Nephron (organoid): ENCODE measurements at regions not wholly inside any gene's neighbourhood (a gene's known extent, or its start where the extent isn't known, plus 50 kb on each side); places are given as distances from the start of the nearest gene placed in this dataset.

Source experiments
- H3K27ac Mint-ChIP-seq, 3 experiments: 2 replicates each; pipeline ENCODE4 v1.8.0; 2020; ENCODE audit warnings: mixed read lengths in 3 of 3, mild to moderate bottlenecking in 2 of 3, moderate library complexity in 1 of 3
- H3K27me3 Mint-ChIP-seq: 2 replicates; pipeline ENCODE4 v1.8.0; 2021; ENCODE audit warnings: low read depth, mild to moderate bottlenecking, moderate library complexity, mixed read lengths
- H3K36me3 Mint-ChIP-seq: 2 replicates; pipeline ENCODE4 v1.8.0; 2020; ENCODE audit warnings: low read depth, mixed read lengths
- H3K4me1 Mint-ChIP-seq: 2 replicates; pipeline ENCODE4 v1.8.0; 2020; ENCODE audit warnings: mixed read lengths
- H3K4me3 Mint-ChIP-seq, 3 experiments: 2 replicates each; pipeline ENCODE4 v1.8.0; 2020; ENCODE audit warnings: mild to moderate bottlenecking in 3 of 3, mixed read lengths in 3 of 3, moderate library complexity in 2 of 3
- H3K9me3 Mint-ChIP-seq: 2 replicates; pipeline ENCODE4 v1.8.0; 2020; ENCODE audit warnings: mixed read lengths
- TF ChIP-seq, protein P1 (sequence below), 3 experiments: fragments of 200-600 bp; sonication (generic); IDR thresholded peaks; one replicate each; pipeline ENCODE4 v1.5.0; 2021; ENCODE audit warnings: antibody characterized with exemption in 3 of 3; ENCODE audit not compliant: unreplicated experiment in 3 of 3

DNA sequence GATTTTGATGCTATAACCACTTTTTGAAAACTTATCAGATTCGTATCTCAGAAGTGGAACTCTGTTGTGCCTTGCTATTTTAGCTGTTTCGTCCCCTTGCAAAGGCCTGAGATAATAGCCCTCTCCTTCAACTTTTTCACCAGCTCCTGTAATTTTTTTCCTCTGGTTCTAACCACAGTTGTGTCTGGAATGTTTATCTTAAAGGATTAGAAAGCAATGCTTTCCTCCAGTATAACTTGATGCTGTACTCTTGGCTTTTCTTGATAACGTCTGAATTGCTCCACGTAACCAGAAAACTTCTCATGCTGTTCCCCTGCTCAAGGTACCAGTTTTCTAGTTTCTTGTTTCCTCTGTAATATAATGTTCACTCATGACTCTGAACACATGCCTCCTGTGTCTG lies 209.4 kb downstream of the DTWD2 start:
- TF ChIP-seq, protein P1, sequence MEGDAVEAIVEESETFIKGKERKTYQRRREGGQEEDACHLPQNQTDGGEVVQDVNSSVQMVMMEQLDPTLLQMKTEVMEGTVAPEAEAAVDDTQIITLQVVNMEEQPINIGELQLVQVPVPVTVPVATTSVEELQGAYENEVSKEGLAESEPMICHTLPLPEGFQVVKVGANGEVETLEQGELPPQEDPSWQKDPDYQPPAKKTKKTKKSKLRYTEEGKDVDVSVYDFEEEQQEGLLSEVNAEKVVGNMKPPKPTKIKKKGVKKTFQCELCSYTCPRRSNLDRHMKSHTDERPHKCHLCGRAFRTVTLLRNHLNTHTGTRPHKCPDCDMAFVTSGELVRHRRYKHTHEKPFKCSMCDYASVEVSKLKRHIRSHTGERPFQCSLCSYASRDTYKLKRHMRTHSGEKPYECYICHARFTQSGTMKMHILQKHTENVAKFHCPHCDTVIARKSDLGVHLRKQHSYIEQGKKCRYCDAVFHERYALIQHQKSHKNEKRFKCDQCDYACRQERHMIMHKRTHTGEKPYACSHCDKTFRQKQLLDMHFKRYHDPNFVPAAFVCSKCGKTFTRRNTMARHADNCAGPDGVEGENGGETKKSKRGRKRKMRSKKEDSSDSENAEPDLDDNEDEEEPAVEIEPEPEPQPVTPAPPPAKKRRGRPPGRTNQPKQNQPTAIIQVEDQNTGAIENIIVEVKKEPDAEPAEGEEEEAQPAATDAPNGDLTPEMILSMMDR (IDR thresholded peaks at IDR 0.05; ENCODE audit: unreplicated experiment in 3 of 3), result no peak
- H3K4me3 Mint-ChIP-seq, result no peak overlapping the region
- H3K27me3 Mint-ChIP-seq, result peaks cover 4% of the 10 kb centered on the region
- H3K36me3 Mint-ChIP-seq, result no peaks in the 10 kb centered on the region
- H3K4me1 Mint-ChIP-seq, result peaks cover 9% of the 10 kb centered on the region
- H3K9me3 Mint-ChIP-seq, result no peaks in the 10 kb centered on the region
- peak overlapping the region in 2 of 3 experiments; percentile 1 to 2 for H3K27ac Mint-ChIP-seq

DNA sequence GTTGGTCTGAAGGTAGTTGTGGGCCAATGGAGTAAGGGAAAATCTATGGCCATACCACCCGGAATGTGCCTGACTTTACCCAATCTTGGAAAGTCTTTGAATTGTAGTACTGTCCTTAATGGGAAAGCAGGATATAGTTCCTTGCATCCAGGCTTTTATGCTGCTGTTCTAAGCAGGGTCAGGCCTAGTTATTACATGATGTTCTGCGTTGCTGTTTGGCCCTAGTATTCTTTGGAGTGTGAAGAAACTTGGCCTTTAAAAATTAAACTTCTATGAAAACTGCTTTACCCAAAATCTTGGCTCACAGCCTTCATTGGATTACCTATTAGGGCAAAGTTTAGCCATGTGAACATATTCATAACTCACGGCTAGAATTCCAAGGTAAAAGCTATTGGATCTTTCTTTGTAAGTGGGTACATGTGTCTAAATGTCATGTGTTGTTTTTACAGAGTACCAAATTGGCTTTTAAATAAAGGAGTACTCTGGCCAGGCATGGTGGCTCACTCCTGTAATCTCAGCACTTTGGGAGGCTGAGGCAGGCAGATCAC lies 211.1 kb downstream of the DTWD2 start:
- Mint-ChIP-seq H3K9me3 (no peaks in the 10 kb centered on the region), H3K36me3 (no peaks in the 10 kb centered on the region), H3K4me1 (peaks cover 9% of the 10 kb centered on the region), H3K27me3 (peaks cover 4% of the 10 kb centered on the region), H3K4me3 (no peak overlapping the region), H3K27ac (peak overlapping the region in 2 of 3 experiments; percentile 64 to 70)
- TF ChIP-seq, protein P1 (IDR thresholded peaks at IDR 0.05; ENCODE audit: unreplicated experiment in 3 of 3), result no peak

DNA sequence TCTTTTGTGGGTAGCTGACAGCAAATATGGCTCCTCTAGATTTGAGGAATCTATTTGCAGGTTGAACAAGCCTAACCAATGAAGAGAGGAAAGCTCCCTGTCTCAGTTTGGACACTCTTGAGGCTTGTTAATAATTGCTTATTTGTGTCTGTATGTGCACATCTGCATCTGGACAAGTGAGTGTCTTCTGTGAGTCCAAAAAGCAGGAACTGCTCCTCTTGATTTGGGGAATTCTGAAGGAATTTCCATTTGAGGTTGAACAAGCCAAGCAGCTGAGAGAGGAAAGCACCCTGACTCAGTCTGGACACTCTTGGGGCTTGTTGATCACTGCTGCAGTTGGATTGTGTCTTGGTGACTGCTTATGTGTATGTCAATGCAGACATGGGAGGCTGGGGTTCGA lies 211.6 kb downstream of the DTWD2 start:
- Mint-ChIP-seq H3K36me3 (no peaks in the 10 kb centered on the region), H3K27me3 (peaks cover 4% of the 10 kb centered on the region), H3K4me3 (no peak overlapping the region), H3K9me3 (no peaks in the 10 kb centered on the region), H3K27ac (peak overlapping the region; percentile 23 to 70 (median 64)), H3K4me1 (peaks cover 9% of the 10 kb centered on the region)
- TF ChIP-seq, protein P1 (IDR thresholded peaks at IDR 0.05; ENCODE audit: unreplicated experiment in 3 of 3), result no peak

DNA sequence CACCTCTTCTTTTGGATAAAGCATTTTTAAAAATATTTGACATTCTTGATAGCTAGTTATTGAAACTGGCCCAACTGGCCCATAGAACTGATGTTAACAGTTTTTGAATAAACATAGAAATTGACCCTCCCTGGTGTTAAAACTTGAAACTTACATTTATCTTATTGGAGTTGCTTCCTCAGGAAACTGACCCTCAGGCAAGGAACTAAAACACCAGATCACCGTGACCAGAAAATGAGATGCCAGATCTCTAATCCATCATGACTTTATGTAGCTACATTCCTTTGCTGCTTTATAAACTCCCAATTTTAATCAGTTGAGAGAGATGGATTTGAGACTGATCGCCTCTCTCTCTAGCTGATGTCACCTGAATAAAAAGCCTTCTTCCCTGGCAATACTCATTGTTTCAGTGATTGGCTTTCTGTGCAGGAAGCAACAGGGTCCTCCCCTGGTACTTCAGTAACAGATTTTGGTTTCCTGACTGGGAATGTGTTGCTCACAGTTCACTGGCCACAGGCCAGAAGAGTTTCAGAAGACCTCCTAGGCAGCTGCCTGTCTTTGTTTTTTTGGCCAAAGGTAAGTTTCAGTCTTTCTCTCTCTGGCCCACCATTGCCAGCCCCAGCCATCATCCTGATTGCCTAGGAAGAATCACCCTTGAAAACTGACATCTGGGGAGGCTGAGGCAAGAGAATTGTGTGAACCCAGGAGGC lies 212.4 kb downstream of the DTWD2 start:
- Mint-ChIP-seq H3K4me3 (no peak overlapping the region), H3K4me1 (peaks cover 9% of the 10 kb centered on the region), H3K27me3 (peaks cover 4% of the 10 kb centered on the region), H3K9me3 (no peaks in the 10 kb centered on the region), H3K36me3 (no peaks in the 10 kb centered on the region), H3K27ac (no peak overlapping the region)
- TF ChIP-seq, protein P1 (IDR thresholded peaks at IDR 0.05; ENCODE audit: unreplicated experiment in 3 of 3), result no peak

DNA sequence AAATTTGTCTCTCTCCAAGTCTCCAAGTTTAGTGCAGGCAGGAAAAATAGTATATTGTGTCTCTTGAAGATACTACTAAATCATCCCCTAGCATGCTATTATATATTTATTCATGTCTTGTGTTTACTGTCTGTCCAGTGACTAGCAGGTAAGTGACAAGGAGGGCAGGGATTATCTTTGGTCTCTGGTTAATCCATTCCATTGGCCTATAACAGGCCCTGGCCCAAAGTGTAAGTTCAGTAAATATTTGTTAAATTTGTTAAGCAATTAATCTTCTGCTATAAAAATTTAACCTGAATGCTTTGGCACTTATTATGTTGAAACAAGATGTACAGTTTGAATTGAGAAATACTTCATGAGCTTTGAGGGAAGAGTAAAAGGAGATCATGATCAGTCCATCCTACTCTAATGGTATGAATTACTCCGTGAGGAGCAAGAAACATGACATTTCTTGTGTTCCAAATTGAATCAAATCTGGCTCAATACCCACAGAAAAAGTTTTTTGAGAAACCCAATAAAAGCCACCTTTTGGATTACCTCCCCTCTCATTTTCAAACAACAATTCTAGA lies 219.7 kb downstream of the DTWD2 start:
- H3K9me3 Mint-ChIP-seq, result peaks cover 16% of the 10 kb centered on the region
- H3K36me3 Mint-ChIP-seq, result no peaks in the 10 kb centered on the region
- TF ChIP-seq, protein P1 (IDR thresholded peaks at IDR 0.05; ENCODE audit: unreplicated experiment in 3 of 3), result no peak

More for the DNA sequence above, 219.7 kb downstream of the DTWD2 start:
- H3K4me3 Mint-ChIP-seq, result no peak overlapping the region
- no peak overlapping the region for H3K27ac Mint-ChIP-seq
- no peaks in the 10 kb centered on the region for H3K4me1 Mint-ChIP-seq
- H3K27me3 Mint-ChIP-seq, result no peaks in the 10 kb centered on the region
